ENCODE measurements at regions not wholly inside any gene's neighbourhood (a gene's known extent, or its start where the extent isn't known, plus 50 kb on each side); places are given as distances from the start of the nearest gene placed in this dataset.

GRCh38 chr7:9671979-9672917 lies 1238.8 kb downstream of the NXPH1 start:
- no peak for TF ChIP-seq CEBPB (IDR thresholded peaks at IDR 0.05; ENCODE audit: low read depth, low read length)
- no peak for TF ChIP-seq CTCF (conservative IDR thresholded peaks at IDR 0.05; ENCODE audit: low read depth, low read length)

Data from IMR-90 (cell line).